ENCODE measurements at regions not wholly inside any gene's neighbourhood (a gene's known extent, or its start where the extent isn't known, plus 50 kb on each side); places are given as distances from the start of the nearest gene placed in this dataset.
A peak's percentile ranks its signal among the peaks of the same experiment; 100 is the strongest.
"Not testable (repeated sequence)": the region's sequence is repeated elsewhere in the genome, so short reads cannot be mapped to it uniquely, and the experiment has no call there.

GRCh38 chr11:129503646-129504045, 128.0 kb downstream of the BARX2 start:
- no peak for DNase-seq (ENCODE audit: low spot score in 2 of 2)
- no peak for FAIRE-seq

DNA sequence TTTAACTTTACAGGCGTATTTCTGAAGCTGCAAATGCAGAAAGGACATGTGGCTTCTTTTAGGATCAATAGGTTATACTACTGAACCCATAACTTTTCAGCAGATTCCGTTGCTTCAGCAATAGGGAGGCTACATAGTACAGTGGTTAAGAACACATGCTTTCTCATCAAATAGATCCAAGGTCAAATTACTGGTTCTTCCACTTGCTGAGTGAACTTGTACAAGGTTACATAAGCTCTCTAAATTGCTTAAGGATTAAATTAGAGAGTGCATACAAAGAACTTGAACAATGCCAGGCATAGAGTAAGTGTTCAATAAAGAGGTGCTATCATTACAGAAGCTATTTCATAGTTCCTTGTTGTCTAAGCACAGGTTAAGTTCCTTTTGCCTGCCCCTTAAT, 129.6 kb downstream of the BARX2 start:
- DNase-seq (ENCODE audit: low spot score in 2 of 2) (no peak), FAIRE-seq (no peak)

DNA sequence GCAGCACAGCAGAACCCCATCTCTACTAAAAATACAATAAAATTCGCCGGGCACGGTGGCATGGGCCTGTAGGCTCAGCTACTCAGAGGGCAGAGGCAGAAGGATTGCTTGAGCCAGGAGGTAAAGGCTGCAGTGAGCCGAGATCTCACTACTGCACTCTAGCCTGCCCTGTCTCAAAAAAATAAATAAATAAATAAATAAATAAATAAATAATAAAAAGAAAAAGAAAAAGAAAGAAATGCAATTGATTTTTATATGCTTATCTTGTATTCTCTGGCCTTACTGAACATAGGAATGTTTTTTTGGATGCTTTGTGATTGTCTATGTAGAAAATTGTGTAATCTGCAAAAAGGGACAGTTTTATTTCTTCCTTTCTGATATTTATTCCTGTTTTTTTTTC, 132.5 kb downstream of the BARX2 start:
- no peak for FAIRE-seq

DNA sequence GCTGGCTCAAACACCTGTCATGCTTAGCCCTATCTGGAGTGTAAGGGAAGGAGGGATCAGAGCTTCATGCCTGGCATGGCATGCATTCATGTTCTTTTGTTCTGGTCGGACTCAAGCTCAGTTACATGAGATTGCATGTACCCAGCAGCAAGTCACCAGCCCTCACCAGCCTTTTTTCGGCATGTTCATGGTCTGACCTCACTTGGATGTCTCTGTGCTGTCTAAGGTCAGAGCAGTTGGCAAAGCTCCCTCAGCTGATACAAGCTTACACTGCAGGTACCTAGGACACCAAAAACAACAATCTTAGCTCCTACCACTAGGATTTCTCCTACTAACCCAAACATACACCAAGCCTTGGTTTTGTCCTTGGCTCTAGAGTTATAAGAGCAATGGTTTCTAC, 152.6 kb downstream of the BARX2 start:
- FAIRE-seq: no peak

More for the DNA sequence above, 132.5 kb downstream of the BARX2 start:
- DNase-seq (ENCODE audit: low spot score in 2 of 2): no peak

GRCh38 chr11:129530154-129530895, 154.7 kb downstream of the BARX2 start:
- FAIRE-seq: no peak
- DNase-seq (ENCODE audit: low spot score in 2 of 2): peak in 1 of 2 donors; percentile 1

More for the DNA sequence above, 152.6 kb downstream of the BARX2 start:
- DNase-seq (ENCODE audit: low spot score in 2 of 2): no peak

- DNase-seq (ENCODE audit: low spot score in 2 of 2) (no peak), FAIRE-seq (no peak)
Measured at GRCh38 chr11:129533395-129533794, 157.7 kb downstream of the BARX2 start.

DNA sequence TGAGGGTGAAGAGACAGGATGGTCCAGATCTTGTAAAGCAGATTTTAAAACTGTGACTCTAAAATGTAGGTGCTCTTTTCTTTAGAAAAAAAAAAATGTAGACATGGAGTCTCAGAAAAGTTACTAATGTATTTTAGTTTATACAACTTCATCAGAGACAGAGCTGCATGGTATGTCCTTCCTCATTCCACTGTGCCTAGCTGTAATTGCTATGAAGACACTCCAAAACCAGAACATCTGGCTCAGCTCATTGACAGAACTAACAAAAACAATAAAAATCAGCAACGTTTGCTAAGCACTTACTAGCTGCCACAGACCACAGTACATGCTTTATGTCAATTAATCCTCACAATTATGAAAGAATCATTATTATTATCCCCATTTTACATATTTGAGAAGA, 160.7 kb downstream of the BARX2 start:
- no peak for DNase-seq (ENCODE audit: low spot score in 2 of 2)
- FAIRE-seq: no peak

GRCh38 chr11:129538323-129538722, 162.7 kb downstream of the BARX2 start:
- FAIRE-seq: no peak

DNA sequence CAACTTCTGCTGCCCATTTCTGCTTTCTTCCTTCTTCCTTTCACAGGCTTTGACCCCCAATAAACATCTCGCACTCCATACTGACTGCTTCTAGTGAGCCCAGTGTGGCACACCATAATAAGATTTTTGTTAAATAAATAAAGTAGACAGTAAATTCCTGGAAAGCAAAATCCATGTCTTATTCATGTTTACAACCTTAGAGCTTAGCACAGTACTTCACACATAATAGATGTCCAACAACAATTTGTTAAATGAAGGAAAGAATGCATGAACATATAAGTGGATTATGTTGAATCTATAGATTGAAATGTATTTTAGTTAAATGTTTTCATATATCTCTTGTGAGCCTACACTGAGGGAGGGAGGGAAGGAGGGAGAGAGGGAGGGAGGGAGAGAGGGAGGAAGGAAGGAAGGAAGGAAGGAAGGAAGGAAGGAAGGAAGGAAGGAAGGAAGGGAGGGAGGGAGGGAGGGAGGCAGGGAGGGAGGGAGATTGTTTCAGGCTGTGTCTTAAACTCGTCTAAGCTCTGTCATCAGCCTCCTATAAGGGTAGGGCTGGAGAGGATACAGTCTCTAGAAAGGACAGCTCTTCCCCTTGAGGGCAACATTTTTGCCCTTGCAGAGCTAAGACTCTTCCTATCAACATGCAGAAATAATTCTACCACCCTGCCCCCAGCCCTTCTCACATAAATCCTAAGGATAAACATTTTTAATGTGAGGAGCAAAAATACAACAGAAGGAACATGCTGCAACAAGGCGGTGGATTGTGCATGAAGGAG, 168.1 kb downstream of the BARX2 start:
- no peak for DNase-seq (ENCODE audit: low spot score in 2 of 2)
- no peak for FAIRE-seq

More at GRCh38 chr11:129538323-129538722, 162.7 kb downstream of the BARX2 start:
- no peak for DNase-seq (ENCODE audit: low spot score in 2 of 2)

DNA sequence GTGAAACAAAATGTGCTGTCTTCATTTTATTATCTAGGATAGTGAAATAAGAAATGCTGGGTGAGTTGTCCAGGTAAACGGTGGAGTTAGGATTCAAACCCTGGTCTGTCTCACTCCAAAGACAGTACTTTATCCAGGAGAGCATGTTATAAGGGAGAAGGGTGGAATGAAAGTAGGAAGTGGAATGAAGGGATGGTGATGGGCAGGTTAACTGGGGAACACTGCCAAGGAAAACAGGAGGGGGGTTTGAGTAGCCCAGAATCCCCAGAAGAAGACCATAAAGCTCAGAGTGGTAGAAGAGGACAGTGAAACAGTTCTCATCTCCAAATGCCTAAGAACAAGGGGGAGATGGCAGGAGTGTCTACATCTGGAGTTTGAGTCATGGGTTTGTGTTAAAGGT, 169.0 kb downstream of the BARX2 start:
- DNase-seq (ENCODE audit: low spot score in 2 of 2): no peak
- FAIRE-seq: no peak

- DNase-seq (ENCODE audit: low spot score in 2 of 2) (no peak), FAIRE-seq (no peak)
Measured at GRCh38 chr11:129546266-129546665, 170.6 kb downstream of the BARX2 start.

DNA sequence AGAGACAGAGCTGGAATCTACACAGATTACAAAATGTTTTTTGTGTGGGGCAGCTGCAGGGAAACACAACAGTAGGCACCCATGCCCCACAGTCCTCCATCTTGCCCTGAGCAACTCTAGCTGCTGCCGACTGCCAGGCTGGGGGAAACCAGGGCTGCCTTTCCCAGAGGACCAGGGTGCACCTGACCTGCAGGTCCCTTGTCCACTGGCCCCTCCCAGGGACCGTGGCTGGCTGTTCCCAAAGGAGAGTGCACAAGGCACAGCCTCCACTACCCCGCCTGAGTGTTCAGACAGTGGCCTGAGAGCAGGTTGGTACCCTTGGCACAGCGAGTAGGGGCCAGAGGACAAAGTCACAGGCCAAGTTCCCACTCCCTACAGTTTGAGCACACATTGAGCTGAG, 181.8 kb downstream of the BARX2 start:
- DNase-seq (ENCODE audit: low spot score in 2 of 2): no peak
- FAIRE-seq: no peak

- DNase-seq (ENCODE audit: low spot score in 2 of 2) (no peak), FAIRE-seq (no peak)
Measured at GRCh38 chr11:129569007-129569406, 193.4 kb downstream of the BARX2 start.

DNA sequence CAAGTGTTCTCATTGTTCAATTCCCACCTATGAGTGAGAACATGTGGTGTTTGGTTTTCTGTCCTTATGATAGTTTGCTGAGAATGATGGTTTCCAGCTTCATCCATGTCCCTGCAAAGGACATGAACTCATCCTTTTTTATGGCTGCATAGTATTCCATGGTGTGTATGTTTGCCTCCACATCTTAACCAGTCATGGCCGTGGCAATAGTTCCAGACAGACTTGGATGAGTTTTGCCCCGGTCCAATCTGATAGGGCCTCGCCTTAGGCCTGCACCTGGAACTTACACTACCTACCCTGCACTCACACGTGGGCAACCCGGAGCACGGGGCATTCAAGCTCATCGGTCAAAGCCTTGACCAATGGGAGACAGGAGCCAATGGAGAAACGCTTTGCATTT, 197.0 kb downstream of the BARX2 start:
- DNase-seq (ENCODE audit: low spot score in 2 of 2); FAIRE-seq: not testable (repeated sequence)

- FAIRE-seq: no peak
- DNase-seq (ENCODE audit: low spot score in 2 of 2): no peak
Measured at GRCh38 chr11:129573161-129573560, 197.5 kb downstream of the BARX2 start.

DNA sequence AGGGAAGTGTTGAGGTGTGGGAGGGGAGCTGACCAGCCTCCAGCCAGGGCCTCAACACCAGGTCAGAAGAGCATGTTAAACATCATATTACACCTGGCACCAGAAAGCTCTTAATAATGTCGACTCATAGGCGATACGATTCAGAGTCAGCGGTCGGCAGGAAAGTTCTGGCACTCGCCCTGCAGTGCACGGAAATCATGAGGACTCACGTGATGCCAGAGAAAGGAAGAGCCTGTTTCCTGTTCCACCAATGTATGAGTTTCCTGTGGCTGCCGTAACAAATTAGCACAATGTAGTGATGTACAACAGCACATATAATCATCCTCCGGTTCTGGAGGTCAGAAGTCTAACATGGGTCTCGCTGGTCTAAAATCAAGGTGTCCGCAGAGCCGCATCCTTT, 198.8 kb downstream of the BARX2 start:
- DNase-seq (ENCODE audit: low spot score in 2 of 2): no peak
- no peak for FAIRE-seq

DNA sequence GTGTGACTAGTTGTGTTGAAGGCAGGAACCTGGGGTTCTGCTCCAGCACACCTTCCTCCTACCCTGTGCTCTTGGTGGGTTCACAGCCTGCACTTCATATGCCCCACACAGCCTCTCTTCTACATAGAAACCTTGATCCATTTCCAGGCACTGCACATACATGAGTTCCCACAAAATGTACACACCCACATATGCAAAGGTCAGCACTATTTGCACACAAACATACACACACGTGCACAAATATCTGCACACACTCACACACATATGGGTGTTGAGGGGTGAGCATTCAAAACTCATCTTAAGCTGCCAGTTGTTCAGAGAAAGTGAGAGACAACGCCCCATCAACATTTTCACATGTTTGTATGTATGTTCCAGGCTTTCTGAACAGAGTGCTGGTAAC, 201.0 kb downstream of the BARX2 start:
- no peak for FAIRE-seq
- DNase-seq (ENCODE audit: low spot score in 2 of 2): no peak

DNA sequence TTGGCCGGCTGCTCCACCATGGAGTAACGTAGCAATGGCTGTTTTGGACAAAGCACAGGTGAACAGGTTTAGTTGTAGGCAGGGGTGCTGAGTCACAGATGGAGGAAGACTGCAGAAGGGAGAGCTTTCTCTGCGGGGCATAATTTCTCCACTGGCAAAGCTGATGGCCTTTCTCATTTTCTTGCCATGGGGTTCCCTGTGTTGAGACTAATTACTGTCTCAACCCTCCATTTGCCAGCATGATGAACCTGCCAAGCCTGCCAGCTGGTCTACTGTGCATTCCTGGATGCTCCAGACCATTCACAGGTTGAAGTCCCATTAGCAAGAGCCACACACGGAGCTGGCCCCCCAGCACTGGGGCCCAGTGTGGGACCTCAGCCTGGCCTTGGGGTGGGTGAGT, 202.4 kb downstream of the BARX2 start:
- no peak for DNase-seq (ENCODE audit: low spot score in 2 of 2)
- FAIRE-seq: no peak

- FAIRE-seq: no peak
Measured at GRCh38 chr11:129580278-129580677, 204.6 kb downstream of the BARX2 start.

DNA sequence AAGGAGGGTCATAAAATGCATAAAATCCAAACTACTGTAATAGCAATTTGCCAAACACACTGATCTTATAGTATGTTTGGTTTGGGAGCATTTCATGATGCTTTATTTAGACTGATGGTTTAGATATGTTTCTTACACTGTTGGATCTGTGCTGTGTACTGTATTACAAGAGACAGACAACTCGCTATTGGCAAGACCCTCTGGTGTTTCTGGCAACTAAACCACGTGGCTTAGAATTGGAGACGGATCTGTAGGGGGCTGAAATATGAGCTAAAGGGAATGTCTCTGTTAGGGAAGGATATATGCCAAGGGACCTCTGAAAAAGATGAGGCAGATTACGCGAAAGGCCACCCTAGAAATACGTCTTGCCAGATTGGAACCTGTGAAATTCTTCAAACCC, 208.7 kb downstream of the BARX2 start:
- no peak for DNase-seq (ENCODE audit: low spot score in 2 of 2)
- no peak for FAIRE-seq

More at GRCh38 chr11:129580278-129580677, 204.6 kb downstream of the BARX2 start:
- DNase-seq (ENCODE audit: low spot score in 2 of 2): no peak

DNA sequence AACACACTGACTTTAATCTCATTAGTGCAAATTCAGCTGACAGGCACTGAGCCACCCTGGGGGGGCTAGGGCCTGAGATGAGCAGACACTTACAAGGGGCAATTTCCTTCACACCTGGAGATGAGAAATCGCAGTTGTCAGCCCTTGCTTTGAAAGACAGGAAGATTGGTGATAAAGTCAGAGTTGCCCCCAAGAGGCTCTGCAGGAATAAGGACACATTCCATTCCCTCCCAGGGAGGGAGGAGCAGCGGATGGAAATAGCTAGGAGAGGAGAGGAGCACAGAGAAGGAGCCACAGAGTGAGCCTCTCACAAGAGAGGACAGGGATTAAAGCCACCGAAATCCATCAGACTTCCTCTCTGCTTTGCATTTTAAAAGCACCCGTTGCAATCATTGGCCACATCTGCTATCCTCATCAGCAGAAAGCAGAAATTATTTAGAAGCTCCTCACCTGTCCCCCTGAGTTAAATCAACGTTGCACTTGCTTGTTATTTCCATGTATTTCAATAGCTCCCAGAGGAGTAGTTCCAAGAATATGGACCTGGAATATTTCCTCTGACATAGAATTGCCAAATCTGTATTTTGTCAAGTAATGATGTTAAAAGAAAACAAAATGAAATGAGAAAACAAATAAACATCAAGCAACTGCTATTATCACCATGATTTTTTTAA, 213.7 kb downstream of the BARX2 start:
- no peak for FAIRE-seq
- no peak for DNase-seq (ENCODE audit: low spot score in 2 of 2)

Data from frontal cortex (tissue), 3 donors.